Activated CD4-positive, alpha-beta T cell treated with anti-CD3 and anti-CD28 coated beads for 48 hours (primary cell): ENCODE measurements at regions not wholly inside any gene's neighbourhood (a gene's known extent, or its start where the extent isn't known, plus 50 kb on each side); places are given as distances from the start of the nearest gene placed in this dataset.

Experiments
- DNase-seq: peaks from one replicate; pipeline ENCODE4 v3.0.0-alpha.2; 2020

GRCh38 chr2:45134014-45134413 is 124.8 kb upstream of the SIX2 start:
- DNase-seq, result no peak

DNA sequence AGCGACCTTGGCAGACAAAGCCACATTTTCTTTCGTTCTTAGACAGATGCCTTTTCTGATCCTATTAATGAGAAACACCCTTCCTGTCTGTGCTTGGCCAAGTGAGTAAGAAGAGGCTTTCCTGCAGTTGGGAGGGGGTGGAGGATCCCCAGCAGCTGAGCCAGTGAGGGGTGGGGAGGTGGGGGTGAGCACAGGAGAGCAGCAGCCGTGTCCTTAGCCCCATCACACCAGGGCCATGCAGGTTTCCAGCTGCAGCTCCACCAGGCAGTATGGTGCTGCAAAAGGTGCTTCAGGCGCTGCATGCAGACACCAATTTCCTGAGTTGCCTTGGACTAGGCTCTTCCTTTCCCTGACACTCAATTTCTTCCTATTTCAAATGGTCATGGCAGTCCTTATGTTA is 123.3 kb upstream of the SIX2 start:
- DNase-seq, result no peak

GRCh38 chr2:45131587-45131986 is 122.3 kb upstream of the SIX2 start:
- no peak for DNase-seq

DNA sequence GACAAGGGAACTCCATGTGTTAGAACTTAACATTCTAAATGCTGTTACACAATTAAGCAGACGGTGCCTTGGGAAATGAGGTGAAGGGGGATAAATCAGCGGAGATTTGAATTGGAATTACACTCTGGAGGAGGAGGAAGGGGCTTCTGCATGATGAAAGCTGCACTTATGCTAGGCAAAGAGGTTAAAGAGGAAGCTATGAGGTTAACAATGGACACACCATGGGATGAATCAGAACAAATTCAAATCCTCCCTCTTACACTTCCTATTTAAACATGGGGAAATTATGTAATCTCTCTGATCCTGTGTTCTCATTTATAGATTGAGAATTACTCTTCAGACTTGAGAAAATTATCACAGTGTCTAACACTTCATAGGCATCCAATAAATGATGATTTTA is 121.5 kb upstream of the SIX2 start:
- no peak for DNase-seq

DNA sequence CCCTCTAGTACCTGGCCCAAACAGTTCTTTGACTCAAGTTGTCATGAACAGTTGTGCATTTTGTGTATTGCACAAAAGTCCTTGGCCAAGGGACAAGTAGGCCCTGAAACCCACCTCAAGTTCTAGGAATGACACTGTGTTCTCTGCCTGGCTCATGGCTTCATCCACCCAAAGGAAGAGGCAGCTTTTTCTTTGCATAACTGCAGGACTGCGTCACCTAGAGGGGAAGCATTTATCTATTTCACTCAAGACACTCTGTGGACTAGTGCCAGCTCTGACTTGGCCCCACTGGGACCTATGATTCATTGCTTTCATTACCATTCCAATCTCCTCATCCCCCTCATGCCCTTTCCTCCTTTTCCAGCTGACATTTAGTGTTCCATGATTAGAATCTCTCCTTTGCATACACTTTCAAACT is 119.3 kb upstream of the SIX2 start:
- no peak for DNase-seq

DNA sequence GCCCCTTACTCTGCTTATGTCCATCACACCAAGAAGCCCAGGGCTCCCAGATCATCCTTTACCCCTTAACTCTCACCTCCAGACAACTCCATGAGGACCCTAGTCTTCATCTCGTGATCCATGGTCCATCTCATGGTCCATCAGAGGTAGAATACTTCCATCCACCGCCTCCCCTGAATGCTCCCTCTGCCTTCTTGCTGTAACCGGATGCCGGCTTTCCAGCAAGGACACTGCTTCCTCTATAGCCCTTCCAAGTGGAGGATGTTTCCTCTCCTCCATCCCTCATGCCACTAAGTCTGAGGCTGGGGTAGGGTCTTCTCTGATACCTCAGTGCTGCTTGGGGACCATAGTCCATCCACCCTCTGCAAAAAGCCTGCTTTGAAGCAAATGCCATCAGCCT is 118.6 kb upstream of the SIX2 start:
- DNase-seq, result no peak

DNA sequence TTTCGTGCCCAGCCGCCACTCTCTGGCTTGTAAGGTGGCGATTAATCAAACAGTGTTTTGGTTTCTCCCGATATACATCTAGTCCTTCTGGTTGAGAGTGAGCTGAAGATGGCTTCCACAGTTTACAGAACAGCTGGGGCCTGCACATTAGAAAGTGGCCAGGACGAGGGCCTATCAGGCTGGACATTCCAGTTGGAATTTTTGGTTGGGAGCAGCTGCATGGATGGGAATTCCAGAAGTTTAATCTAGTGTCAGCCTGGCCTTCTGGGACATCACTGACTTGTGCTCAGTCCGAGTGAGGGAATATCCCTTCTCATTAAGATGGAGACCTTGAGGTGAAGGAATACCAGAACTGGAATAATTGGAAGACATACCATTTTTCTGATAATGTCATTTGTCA is 118.1 kb upstream of the SIX2 start:
- DNase-seq, result no peak

GRCh38 chr2:45125232-45125631 is 116.0 kb upstream of the SIX2 start:
- DNase-seq, result no peak

GRCh38 chr2:45124456-45124855 is 115.2 kb upstream of the SIX2 start:
- no peak for DNase-seq

- DNase-seq, result no peak
These were observed 114.4 kb upstream of the SIX2 start for GRCh38 chr2:45123521-45124191.

- no peak for DNase-seq
These were observed 113.8 kb upstream of the SIX2 start for GRCh38 chr2:45123065-45123464.

- DNase-seq, result no peak
These were observed 112.1 kb upstream of the SIX2 start for GRCh38 chr2:45121236-45121927.

DNA sequence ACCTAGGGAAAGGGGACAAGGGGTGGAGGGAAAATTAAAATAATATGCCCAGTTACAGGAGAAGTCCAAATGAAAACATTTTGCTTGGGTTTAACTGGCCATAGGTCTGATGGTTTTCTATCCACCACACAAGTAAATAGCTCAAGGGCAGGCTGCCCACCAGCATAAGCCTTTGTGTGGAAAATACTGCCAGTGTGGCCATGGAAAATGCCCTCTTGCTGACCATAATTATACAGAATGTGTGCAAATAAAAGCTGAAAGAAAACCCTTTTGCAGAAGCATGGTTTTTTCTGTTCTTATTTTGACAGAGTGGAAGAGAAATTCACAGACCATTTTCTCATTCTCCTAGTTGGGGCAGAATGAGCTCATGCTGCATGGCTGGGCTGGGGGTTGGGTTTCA is 111.3 kb upstream of the SIX2 start:
- DNase-seq, result no peak

DNA sequence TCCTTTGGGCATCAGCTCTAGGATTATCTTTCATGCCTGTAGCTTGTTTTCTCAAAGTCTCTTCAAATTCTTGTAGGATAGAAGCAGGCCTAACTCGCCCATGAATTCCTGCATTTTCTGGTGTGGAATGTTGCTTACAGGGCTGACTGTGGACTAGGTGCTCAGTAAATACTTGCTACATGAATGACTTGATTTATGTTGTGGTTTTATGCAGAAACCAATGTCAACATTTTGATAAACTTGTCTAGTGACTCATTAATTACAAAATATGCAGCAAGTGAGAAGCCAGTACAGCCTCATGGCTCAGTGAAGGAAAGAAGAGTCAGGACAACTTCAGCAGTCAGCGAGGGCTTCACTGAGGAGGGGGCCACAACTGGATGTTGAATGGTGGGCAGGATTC is 110.6 kb upstream of the SIX2 start:
- DNase-seq, result no peak

- DNase-seq, result no peak
These were observed 109.8 kb upstream of the SIX2 start for GRCh38 chr2:45119038-45119437.

DNA sequence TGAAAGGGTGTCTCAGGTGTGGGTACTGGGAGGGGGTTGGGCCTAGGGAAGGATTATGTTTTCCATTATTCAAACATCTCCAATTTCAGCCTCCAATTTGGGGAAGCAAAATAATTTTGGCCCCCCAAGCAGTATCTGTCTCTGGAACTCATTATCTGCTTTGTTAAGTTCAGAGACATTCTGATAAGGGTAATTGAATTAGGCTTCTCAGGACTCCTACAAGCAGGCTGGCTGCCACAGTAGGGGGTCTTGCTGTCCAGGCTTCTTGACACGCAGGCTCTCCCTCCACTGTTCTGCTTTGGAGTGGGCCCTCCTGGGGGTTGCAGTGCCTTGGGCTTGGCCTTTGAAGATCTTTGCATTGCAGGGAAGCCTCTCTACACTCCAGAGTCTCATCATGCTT is 108.1 kb upstream of the SIX2 start:
- DNase-seq, result no peak

GRCh38 chr2:45115181-45115580 is 105.9 kb upstream of the SIX2 start:
- no peak for DNase-seq

- DNase-seq, result no peak
These were observed 105.1 kb upstream of the SIX2 start for GRCh38 chr2:45114221-45114955.

GRCh38 chr2:45112750-45113149 is 103.5 kb upstream of the SIX2 start:
- no peak for DNase-seq

DNA sequence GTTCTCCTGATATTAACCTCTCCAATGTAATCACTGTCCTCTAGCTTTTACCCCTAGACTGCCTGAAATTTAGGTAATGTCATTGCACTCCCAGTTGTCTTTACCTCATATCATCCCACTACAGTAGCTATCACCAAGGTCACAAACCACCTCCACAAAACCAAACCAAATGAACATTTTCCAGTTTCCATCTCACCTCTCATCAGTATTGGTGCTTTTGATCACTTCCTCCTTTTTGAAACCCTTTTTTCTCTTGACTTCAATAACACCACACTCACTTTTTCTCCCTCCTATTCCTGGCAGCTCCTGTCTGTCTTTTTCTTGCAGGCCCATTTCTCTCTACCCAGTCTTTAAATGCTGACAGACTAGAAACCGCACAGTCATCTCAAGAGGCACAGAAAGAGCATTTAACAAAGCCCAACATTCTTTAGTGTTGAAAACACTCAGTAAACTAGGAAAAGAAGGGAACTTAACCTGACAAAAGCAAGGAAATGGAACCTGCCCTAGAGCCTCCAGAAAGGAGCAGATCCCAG is 95.9 kb upstream of the SIX2 start:
- no peak for DNase-seq

DNA sequence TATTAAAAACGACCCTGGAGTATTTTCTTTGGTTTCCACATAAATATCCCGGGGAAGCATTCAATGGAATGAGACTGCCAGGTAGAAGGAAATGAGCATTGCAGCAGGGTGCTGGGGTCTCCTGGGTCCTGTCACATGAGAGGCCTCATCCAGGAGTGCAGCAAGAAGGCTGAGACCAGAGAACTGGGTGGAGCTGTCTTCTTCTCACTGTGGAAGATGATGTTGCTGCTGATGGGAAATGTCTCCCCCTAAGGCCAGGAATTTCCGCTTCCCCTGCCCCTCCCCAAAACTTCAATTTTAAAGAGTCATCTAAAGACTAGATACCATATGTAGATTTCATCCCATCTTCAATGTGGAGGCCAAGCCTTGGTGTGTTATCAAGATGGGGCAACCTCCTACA is 95.2 kb upstream of the SIX2 start:
- DNase-seq, result no peak

DNA sequence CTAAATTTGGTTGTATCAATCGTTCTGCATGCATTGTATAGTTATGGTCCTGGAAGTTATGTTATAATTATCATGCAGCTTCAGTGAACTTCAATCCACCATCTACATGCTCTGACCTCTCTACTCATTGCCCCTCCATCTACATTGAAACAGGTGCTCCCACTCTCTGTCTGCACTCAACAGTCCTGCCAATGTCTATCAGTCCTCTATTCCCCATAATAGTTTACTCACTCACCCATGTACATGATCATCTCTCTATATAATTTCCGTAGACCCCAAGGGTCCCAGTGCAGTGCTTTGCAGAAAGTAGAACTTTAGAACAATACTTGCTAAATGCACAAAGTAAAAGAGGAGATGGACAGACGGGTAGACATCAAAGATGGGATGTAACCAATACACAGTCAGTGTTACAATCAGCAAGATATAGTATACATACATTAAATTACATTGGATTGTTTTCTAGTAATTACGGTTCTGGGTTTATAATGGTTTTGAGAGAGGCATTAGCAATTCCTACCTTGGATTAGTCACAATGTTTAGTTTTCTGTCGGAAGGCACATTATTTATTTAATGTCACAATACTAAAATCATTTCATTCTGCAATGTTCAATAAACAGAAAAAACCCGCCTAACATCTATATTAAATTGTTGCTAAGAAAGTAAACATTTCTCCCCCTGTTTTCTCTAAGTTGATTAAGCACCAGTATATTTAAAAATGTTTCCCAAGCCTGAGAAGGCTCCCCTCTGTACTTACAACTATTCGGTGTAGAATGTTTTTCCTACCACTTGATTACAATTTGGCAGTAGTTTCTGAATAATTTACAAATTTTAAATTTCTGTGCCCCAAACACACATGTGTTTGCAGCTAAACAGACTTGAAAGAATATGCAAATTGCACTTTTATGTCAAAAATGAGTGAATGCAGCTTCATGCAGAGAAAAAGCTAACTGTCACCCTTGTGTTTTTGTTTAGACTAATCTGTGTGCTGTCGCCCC is 94.4 kb upstream of the SIX2 start:
- DNase-seq, result no peak
